ENCODE measurements at regions not wholly inside any gene's neighbourhood (a gene's known extent, or its start where the extent isn't known, plus 50 kb on each side); places are given as distances from the start of the nearest gene placed in this dataset.
"Not testable (repeated sequence)": the region's sequence is repeated elsewhere in the genome, so short reads cannot be mapped to it uniquely, and the experiment has no call there.

DNA sequence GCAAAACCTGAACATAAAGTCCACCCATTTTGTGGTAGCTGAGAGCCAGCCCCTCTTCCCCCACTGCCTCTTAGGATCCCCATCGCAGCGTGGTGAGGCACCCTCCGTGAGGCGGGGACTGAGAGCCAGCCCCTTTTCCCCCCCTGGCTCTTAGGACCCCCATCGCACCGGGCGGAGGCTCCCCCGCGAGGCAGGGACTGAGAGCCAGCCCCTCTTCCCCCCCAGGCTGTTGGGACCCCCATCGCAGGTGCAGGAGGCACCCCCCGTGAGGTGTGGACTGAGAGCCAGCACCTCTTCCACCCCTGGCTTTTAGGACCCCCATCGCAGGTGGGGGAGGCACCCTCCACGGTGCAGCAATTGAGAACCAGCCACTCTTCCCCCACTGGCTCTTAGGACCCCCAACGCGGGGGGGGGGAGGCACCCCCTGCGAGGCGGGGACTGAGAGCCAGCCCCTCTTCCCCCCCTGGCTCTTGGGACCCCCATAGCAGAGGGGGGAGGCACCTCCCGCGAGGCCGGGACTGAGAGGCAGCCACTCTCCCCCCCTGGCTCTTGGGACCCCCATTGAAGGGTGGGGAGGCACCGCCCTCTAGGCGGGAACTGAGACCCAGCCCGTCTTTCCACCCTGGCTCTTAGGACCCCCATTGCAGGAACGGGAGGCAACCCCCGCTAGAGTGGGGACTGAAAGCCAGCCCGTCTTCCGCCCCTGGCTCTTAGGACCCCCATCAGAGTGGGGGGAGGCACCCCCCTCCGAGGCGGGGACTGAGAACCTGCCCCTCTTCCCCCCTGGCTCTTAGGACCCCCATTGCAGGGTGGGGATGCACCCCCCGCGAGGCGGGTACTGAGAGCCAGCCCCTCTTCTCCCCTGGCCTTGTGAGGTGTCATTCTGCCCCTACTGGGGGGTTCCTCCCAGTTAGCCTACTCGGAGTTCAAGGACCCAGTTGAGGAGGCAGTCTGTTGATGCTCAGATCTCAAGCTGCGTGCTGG is 366.4 kb upstream of the SPRY2 start:
- Histone ChIP-seq H3K36me3 (no peaks in the 10 kb centered on the region), H3K27ac (no peak overlapping the region), H3K27me3 (no peaks in the 10 kb centered on the region), H3K9me3 (no peaks in the 10 kb centered on the region), H3K9ac (ENCODE audit: low read depth in 2 of 2, low read length in 2 of 2) (no peak overlapping the region), H3K4me1 (no peaks in the 10 kb centered on the region), H3K4me3 (no peak overlapping the region)
- DNase-seq: no peak
- TF ChIP-seq, protein P1, sequence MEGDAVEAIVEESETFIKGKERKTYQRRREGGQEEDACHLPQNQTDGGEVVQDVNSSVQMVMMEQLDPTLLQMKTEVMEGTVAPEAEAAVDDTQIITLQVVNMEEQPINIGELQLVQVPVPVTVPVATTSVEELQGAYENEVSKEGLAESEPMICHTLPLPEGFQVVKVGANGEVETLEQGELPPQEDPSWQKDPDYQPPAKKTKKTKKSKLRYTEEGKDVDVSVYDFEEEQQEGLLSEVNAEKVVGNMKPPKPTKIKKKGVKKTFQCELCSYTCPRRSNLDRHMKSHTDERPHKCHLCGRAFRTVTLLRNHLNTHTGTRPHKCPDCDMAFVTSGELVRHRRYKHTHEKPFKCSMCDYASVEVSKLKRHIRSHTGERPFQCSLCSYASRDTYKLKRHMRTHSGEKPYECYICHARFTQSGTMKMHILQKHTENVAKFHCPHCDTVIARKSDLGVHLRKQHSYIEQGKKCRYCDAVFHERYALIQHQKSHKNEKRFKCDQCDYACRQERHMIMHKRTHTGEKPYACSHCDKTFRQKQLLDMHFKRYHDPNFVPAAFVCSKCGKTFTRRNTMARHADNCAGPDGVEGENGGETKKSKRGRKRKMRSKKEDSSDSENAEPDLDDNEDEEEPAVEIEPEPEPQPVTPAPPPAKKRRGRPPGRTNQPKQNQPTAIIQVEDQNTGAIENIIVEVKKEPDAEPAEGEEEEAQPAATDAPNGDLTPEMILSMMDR (IDR thresholded peaks at IDR 0.05): no peak
- intact Hi-C loops (cut with DNase I): no loop called here

DNA sequence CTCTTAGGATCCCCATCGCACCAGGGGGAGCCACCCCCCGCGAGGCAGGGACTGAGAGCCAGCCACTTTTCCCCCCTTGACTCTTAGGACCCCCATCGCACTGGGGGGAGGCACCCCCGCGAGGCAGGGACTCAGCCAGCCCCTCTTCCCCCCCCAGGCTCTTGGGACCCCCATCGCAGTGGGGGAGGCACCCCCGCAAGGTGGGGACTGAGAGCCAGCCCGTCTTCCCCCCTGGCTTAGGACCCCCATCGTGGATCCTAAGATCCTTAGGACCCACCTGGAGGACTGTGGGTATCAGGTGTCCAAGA is 365.2 kb upstream of the SPRY2 start:
- TF ChIP-seq, protein P1 (IDR thresholded peaks at IDR 0.05): no peak
- Histone ChIP-seq H3K27me3 (no peaks in the 10 kb centered on the region), H3K9ac (ENCODE audit: low read depth in 2 of 2, low read length in 2 of 2) (no peak overlapping the region), H3K27ac (no peak overlapping the region), H3K9me3 (no peaks in the 10 kb centered on the region), H3K36me3 (no peaks in the 10 kb centered on the region), H3K4me1 (no peaks in the 10 kb centered on the region), H3K4me3 (no peak overlapping the region)
- intact Hi-C loops (cut with DNase I): no loop called here
- DNase-seq: no peak

DNA sequence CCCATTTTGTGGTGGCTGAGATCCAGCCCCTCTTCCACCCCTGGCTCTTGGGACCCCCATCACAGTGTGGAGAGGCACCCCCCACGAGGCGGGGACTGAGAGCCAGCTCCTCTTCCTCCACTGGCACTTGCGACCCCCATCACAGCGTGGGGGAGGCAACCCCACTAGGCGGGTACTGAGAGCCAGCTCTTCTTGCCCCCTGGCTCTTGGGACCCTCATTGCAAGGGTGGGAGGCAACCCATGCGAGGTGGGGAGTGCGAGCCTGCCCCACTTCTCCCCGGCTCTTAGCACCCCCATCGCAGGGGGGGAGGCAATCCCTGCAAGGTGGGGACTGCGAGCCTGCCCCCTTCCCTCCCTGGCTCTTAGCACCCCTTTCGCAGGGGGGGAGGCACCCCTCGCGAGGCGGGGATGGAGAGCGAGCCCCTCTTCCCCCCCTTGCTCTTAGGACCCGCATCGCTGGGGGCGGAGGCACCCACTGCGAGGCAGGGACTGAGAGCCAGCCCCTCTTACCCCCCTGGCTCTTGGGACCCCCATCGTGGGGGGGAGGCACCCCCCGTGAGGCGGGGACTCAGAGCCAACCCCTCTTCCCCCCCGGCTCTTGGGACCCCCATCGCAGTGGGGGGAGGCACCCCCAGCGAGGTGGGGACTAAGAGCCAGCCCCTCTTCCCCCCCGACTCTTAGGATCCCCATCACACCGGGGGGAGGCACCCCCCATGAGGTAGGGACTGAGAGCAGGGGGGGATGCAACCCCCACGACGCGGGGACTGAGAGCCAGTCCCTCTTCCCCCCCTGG is 364.6 kb upstream of the SPRY2 start:
- no peak overlapping the region for H3K9ac ChIP-seq (ENCODE audit: low read depth in 2 of 2, low read length in 2 of 2)
- H3K4me1 ChIP-seq: no peaks in the 10 kb centered on the region
- no peak for DNase-seq
- no peak overlapping the region for H3K4me3 ChIP-seq
- no peaks in the 10 kb centered on the region for H3K9me3 ChIP-seq
- H3K36me3 ChIP-seq: no peaks in the 10 kb centered on the region
- TF ChIP-seq, protein P1 (IDR thresholded peaks at IDR 0.05): no peak
- no peaks in the 10 kb centered on the region for H3K27me3 ChIP-seq
- intact Hi-C loops (cut with DNase I): no loop called here
- no peak overlapping the region for H3K27ac ChIP-seq

DNA sequence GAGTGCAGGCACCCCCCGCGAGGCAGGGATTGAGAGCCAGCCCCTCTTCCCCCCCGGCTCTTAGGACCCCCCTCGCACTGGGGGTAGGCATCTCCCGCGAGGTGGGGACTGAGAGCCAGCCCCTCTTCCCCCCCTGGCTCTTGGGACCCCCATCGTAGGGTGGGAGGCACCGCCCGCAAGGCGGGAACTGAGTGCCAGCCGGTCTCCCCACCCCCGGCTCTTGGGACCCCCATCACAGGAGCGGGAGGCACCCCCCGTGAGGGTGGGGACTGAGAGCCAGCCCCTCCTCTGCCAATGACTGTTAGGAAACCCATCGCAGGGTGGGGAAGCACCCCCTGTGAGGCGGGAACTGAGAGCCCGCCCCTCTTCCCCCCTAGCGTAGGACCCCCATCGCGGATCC is 363.4 kb upstream of the SPRY2 start:
- Histone ChIP-seq H3K36me3 (no peaks in the 10 kb centered on the region), H3K27ac (no peak overlapping the region), H3K27me3 (no peaks in the 10 kb centered on the region), H3K4me1 (no peaks in the 10 kb centered on the region), H3K9ac (ENCODE audit: low read depth in 2 of 2, low read length in 2 of 2) (no peak overlapping the region), H3K9me3 (no peaks in the 10 kb centered on the region), H3K4me3 (no peak overlapping the region)
- no peak for DNase-seq
- intact Hi-C loops (cut with DNase I): no loop called here
- TF ChIP-seq, protein P1 (IDR thresholded peaks at IDR 0.05): no peak

DNA sequence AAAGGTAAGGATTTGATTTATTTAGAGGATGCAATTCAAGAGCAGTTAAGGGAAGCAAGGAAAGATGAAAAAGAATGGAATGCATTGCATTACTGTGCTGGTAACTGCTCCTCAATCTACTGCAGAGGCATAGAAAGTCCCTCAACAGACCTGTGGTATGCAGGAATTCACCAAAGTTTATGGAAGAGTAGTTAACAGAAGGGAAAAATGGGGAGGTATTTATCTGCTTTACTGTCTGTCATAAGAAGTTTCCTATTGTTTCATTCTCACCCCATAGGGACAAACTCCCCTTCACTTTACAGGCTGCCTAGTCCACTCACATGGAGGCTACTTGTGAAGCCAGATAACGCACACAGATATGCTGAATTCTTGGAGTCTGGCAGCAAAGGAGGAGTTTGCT is 354.9 kb upstream of the SPRY2 start:
- Histone ChIP-seq H3K27me3 (no peaks in the 10 kb centered on the region), H3K27ac (no peak overlapping the region), H3K9ac (ENCODE audit: low read depth in 2 of 2, low read length in 2 of 2) (no peak overlapping the region), H3K4me1 (no peaks in the 10 kb centered on the region), H3K4me3 (no peak overlapping the region), H3K9me3 (no peaks in the 10 kb centered on the region), H3K36me3 (no peaks in the 10 kb centered on the region)
- no peak for DNase-seq
- TF ChIP-seq, protein P1 (IDR thresholded peaks at IDR 0.05): no peak
- intact Hi-C loops (cut with DNase I): no loop called here

DNA sequence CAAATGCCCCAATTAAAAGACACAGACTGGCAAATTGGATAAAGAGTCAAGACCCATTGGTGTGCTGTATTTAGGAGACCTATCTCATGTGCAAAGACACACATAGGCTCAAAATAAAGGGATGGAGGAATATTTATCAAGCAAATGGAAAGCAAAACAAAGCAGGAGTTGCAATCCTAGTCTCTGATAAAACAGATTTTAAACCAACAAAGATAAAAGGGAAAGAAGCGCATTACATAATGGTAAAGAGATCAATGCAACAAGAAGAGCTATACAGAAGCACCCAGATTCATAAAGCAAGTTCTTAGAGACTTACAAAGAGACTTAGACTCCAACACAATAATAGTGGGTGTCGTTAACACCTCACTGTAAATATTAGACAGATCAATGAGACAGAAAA is 350.9 kb upstream of the SPRY2 start:
- H3K27ac ChIP-seq; DNase-seq; H3K27me3 ChIP-seq; H3K9ac ChIP-seq (ENCODE audit: low read depth in 2 of 2, low read length in 2 of 2); H3K9me3 ChIP-seq; intact Hi-C loops (cut with DNase I); H3K4me1 ChIP-seq; H3K4me3 ChIP-seq; H3K36me3 ChIP-seq: not testable (repeated sequence)

All from colonic mucosa (tissue), 4 donors.